ENCODE measurements at regions not wholly inside any gene's neighbourhood (a gene's known extent, or its start where the extent isn't known, plus 50 kb on each side); places are given as distances from the start of the nearest gene placed in this dataset.

DNA sequence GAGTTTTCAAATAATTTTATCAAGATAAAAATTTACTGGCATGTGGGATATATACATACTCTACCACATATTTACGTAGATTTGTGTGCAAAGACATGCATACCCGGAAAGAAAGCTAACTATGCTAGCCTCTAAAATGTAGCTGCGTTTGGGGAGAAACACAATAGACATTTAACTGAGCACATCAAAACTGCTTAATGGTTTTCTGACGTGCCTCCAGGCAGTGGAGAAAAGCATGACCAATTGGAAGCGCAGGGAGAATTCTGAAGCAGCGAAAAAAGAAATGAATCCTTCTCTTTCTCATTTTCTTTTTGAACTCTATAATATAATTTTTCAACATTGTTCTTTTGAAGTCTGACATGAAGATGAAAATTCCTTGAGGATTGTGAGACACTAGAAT lies 60.3 kb upstream of the LYZL1 start (continued):
- TF ChIP-seq ZBTB40 (IDR thresholded peaks at IDR 0.05; ENCODE audit: borderline replicate concordance), result no peak
- no peak for TF ChIP-seq TCF7 (IDR thresholded peaks at IDR 0.05; ENCODE audit: borderline replicate concordance)
- TF ChIP-seq NFXL1 (IDR thresholded peaks at IDR 0.05; ENCODE audit: borderline replicate concordance), result no peak
- TF ChIP-seq ZNF384 (IDR thresholded peaks at IDR 0.05; ENCODE audit: borderline replicate concordance, low read depth, low read length), result no peak
- no peak for TF ChIP-seq STAT1 (conservative IDR thresholded peaks at IDR 0.05)
- TF ChIP-seq MTA2 (IDR thresholded peaks at IDR 0.05; ENCODE audit: low read depth), result no peak
- TF ChIP-seq, protein P1, sequence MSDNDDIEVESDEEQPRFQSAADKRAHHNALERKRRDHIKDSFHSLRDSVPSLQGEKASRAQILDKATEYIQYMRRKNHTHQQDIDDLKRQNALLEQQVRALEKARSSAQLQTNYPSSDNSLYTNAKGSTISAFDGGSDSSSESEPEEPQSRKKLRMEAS (IDR thresholded peaks at IDR 0.05; ENCODE audit: low read depth, low read length), result no peak

DNA sequence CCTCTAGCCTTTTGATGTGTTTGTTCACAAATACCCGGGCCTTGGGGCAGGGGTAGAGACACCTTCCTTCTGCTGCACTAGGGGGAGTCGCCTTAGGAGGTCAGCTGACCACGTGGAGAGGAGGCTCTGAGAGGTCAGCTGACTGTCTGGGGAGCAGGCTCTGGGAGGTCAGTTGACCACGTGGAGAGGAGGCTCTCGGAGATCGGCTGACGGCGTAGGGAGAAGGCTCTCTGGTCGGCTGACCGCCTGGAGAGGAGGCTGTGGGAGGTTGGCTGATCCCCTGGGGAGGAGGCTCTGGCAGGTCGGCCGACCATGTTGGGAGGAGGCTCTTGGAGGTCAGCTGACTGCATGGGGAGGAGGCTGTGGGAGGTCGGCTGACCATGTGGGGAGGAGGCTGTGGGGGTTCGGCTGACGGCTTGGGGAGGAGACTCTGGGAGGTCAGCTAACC lies 59.6 kb upstream of the LYZL1 start:
- no peak for FAIRE-seq
- Histone ChIP-seq H3K9ac (ENCODE audit: control insufficient read depth, insufficient read depth, low read length) (no peak overlapping the region), H3K36me3 (ENCODE audit: control insufficient read depth in 2 of 2, insufficient read depth in 2 of 2, low read length in 1 of 2) (no peaks in the 10 kb centered on the region), H3K79me2 (ENCODE audit: control insufficient read depth, insufficient read depth, low read length) (no peaks in the 10 kb centered on the region), H3K27ac (ENCODE audit: control insufficient read depth, insufficient read depth) (no peak overlapping the region), H3K27me3 (replicated peaks in 1 of 2; ENCODE audit: control insufficient read depth in 2 of 2, insufficient read depth in 2 of 2, low read length in 1 of 2) (no peaks in the 10 kb centered on the region), H3K4me3 (no peak overlapping the region), H3K4me1 (ENCODE audit: control insufficient read depth, insufficient read depth, low read length) (no peaks in the 10 kb centered on the region), H4K20me1 (ENCODE audit: control insufficient read depth, insufficient read depth) (no peaks in the 10 kb centered on the region), H3K4me2 (ENCODE audit: control insufficient read depth, insufficient read depth) (no peak overlapping the region), H2AFZ (ENCODE audit: control insufficient read depth, low read depth, low read length) (no peak overlapping the region), H3K9me3 (replicated peaks; ENCODE audit: control insufficient read depth, insufficient read depth, low read length) (no peaks in the 10 kb centered on the region)
- no peak for DNase-seq (ENCODE audit: low read depth, low spot score)
- ChIA-PET RAD21 (ENCODE audit: unreplicated experiment) (no interaction called here), POLR2A (interaction anchor here (0.6 kb wide), 1 partner anchor 362 kb away, joined by 3 read pairs; no protein-coding TSS in a partner anchor), CTCF (interaction anchor here (1.1 kb wide), 1 partner anchor 75 kb away, joined by 3 read pairs; no protein-coding TSS in a partner anchor), SMC1A (ENCODE audit: uncharacterized antibody, unreplicated experiment) (no interaction called here)
- in situ Hi-C loops (cut with MboI) (no loop called here), intact Hi-C loops (cut with micrococcal nuclease; ENCODE audit: unreplicated experiment) (no loop called here)
- no peak for ATAC-seq
- 22% methylated on average over 15 of the region's 15 CpGs for WGBS (ENCODE audit: insufficient coverage, insufficient replicate concordance, low lambda C conversion rate, missing lambda C conversion rate)
- no TSS peak for BruUV-seq (replicated peaks)
- TF ChIP-seq, protein P2, sequence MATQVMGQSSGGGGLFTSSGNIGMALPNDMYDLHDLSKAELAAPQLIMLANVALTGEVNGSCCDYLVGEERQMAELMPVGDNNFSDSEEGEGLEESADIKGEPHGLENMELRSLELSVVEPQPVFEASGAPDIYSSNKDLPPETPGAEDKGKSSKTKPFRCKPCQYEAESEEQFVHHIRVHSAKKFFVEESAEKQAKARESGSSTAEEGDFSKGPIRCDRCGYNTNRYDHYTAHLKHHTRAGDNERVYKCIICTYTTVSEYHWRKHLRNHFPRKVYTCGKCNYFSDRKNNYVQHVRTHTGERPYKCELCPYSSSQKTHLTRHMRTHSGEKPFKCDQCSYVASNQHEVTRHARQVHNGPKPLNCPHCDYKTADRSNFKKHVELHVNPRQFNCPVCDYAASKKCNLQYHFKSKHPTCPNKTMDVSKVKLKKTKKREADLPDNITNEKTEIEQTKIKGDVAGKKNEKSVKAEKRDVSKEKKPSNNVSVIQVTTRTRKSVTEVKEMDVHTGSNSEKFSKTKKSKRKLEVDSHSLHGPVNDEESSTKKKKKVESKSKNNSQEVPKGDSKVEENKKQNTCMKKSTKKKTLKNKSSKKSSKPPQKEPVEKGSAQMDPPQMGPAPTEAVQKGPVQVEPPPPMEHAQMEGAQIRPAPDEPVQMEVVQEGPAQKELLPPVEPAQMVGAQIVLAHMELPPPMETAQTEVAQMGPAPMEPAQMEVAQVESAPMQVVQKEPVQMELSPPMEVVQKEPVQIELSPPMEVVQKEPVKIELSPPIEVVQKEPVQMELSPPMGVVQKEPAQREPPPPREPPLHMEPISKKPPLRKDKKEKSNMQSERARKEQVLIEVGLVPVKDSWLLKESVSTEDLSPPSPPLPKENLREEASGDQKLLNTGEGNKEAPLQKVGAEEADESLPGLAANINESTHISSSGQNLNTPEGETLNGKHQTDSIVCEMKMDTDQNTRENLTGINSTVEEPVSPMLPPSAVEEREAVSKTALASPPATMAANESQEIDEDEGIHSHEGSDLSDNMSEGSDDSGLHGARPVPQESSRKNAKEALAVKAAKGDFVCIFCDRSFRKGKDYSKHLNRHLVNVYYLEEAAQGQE (IDR thresholded peaks at IDR 0.05; ENCODE audit: low read depth, low read length), result no peak
- TF ChIP-seq BACH1 (IDR thresholded peaks at IDR 0.05; ENCODE audit: borderline replicate concordance), result no peak
- no peak for TF ChIP-seq E2F4 (IDR thresholded peaks at IDR 0.05; ENCODE audit: low read depth, low read length)
- TF ChIP-seq TBL1XR1 (IDR thresholded peaks at IDR 0.05; ENCODE audit: low read depth, low read length), result no peak

All from GM12878 (cell line).